H1 (cell line): ENCODE measurements at regions not wholly inside any gene's neighbourhood (a gene's known extent, or its start where the extent isn't known, plus 50 kb on each side); places are given as distances from the start of the nearest gene placed in this dataset.

Source experiments
- CTCF ChIA-PET: fragments of 300-600 bp; sonication (Branson Sonifier 250); formaldehyde crosslinking; loops from one replicate; lab custom pipeline; 2021; ENCODE audit not compliant: partially characterized antibody; lab: Charles Lee
- POLR2A ChIA-PET: fragments of 300-600 bp; sonication (Branson Sonifier 250); formaldehyde crosslinking; loops from one replicate; lab custom pipeline; 2021; ENCODE audit warnings: inconsistent platforms; ENCODE audit not compliant: partially characterized antibody; lab: Charles Lee
- DNase-seq, 2 experiments: peaks; one replicate each; pipeline versions ENCODE4 v3.0.0 to v3.0.0-alpha.2; 2010 to 2022; ENCODE audit warnings: low spot score in 2 of 2, low read depth in 1 of 2, mixed read lengths in 1 of 2
- FAIRE-seq: peaks from 2 replicates; lab custom pipeline; 2011; peaks lifted over from hg19 to GRCh38; lab: Jason Lieb, UNC
- H2AFZ ChIP-seq: 2 replicates; pipeline ENCODE4 v1.8.1; 2012; ENCODE audit warnings: low read length, inconsistent platforms
- H2AK5ac ChIP-seq: 2 replicates; pipeline ENCODE4 v1.6.1; 2013; ENCODE audit warnings: low read depth, low read length
- H2BK120ac ChIP-seq: replicated peaks from 2 replicates; pipeline ENCODE3; 2013; ENCODE audit warnings: low read depth, low read length, inconsistent platforms
- H2BK12ac ChIP-seq: 2 replicates; pipeline ENCODE4 v1.6.1; 2013; ENCODE audit warnings: low read depth, low read length
- H2BK15ac ChIP-seq: 2 replicates; pipeline ENCODE4 v1.6.1; 2013; ENCODE audit warnings: low read length
- H2BK20ac ChIP-seq: 2 replicates; pipeline ENCODE4 v1.6.1; 2013; ENCODE audit warnings: low read length
- H2BK5ac ChIP-seq: 2 replicates; pipeline ENCODE4 v1.6.1; 2013; ENCODE audit warnings: low read depth, low read length
- H3K14ac ChIP-seq: 2 replicates; pipeline ENCODE4 v1.6.1; 2013; ENCODE audit warnings: inconsistent platforms; ENCODE audit not compliant: insufficient read length
- H3K18ac ChIP-seq: 2 replicates; pipeline ENCODE4 v1.6.1; 2013; ENCODE audit warnings: low read length; ENCODE audit errors: extremely low read depth
- H3K23ac ChIP-seq: 2 replicates; pipeline ENCODE4 v1.6.1; 2013; ENCODE audit warnings: inconsistent platforms; ENCODE audit not compliant: insufficient read length
- H3K23me2 ChIP-seq: 2 replicates; pipeline ENCODE4 v1.6.1; 2013; ENCODE audit warnings: low read depth, low read length
- H3K27ac ChIP-seq: 2 replicates; pipeline ENCODE4 v1.6.1; 2011; ENCODE audit warnings: low read depth, low read length, inconsistent platforms
- H3K27me3 ChIP-seq, 4 experiments: replicated peaks in 1 of 4; 1 replicate in 1 of 4; 2 replicates in 3 of 4; pipeline versions ENCODE4 v1.6.1 to v1.8.1; 2011 to 2013; ENCODE audit warnings: low read length in 3 of 4, mild to moderate bottlenecking in 3 of 4, inconsistent platforms in 2 of 4, mixed read lengths in 2 of 4, moderate library complexity in 1 of 4; ENCODE audit not compliant: control insufficient read depth in 3 of 4, insufficient read depth in 3 of 4; ENCODE audit errors: extremely low read depth in 1 of 4
- H3K36me3 ChIP-seq, 4 experiments: 2 replicates each; pipeline versions ENCODE4 v1.6.1 to v1.8.1; 2011 to 2013; ENCODE audit warnings: mild to moderate bottlenecking in 4 of 4, low read length in 3 of 4, moderate library complexity in 2 of 4, control low read depth in 1 of 4, inconsistent platforms in 1 of 4; ENCODE audit not compliant: insufficient read depth in 4 of 4, control insufficient read depth in 2 of 4
- H3K4ac ChIP-seq: replicated peaks from 2 replicates; pipeline ENCODE3; 2013; ENCODE audit warnings: low read length, low read depth, mixed read lengths, inconsistent platforms; ENCODE audit not compliant: insufficient read length
- H3K4me1 ChIP-seq, 4 experiments: replicated peaks in 1 of 4; 1 replicate in 1 of 4; 2 replicates in 3 of 4; pipeline versions ENCODE4 v1.6.1 to v1.8.1; 2011 to 2013; ENCODE audit warnings: low read length in 3 of 4, inconsistent platforms in 2 of 4, mixed read lengths in 1 of 4; ENCODE audit not compliant: insufficient read depth in 4 of 4, control insufficient read depth in 3 of 4
- H3K4me2 ChIP-seq, 2 experiments: 2 replicates each; pipeline versions ENCODE4 v1.6.1 to v1.8.1; 2011 to 2013; ENCODE audit warnings: low read depth in 2 of 2, low read length in 2 of 2, control low read depth in 1 of 2, inconsistent platforms in 1 of 2, mild to moderate bottlenecking in 1 of 2; ENCODE audit not compliant: insufficient read depth in 1 of 2
- H3K4me3 ChIP-seq, 4 experiments: fragments of 200-600, 300-600 bp in 1 of 4; sonication (generic), shearing (Covaris generic), sonication (Bioruptor Twin) in 1 of 4; 2 replicates each; pipeline versions ENCODE4 v1.5.1 to v1.8.1; 2011 to 2016; ENCODE audit warnings: low read length in 4 of 4, low read depth in 3 of 4, control low read depth in 2 of 4, inconsistent platforms in 2 of 4, mild to moderate bottlenecking in 2 of 4, mixed read lengths in 1 of 4, moderate library complexity in 1 of 4; ENCODE audit not compliant: insufficient read depth in 2 of 4; ENCODE audit errors: extremely low read depth in 1 of 4
- H3K56ac ChIP-seq: replicated peaks from 2 replicates; pipeline ENCODE3; 2013; ENCODE audit warnings: low read depth, mild to moderate bottlenecking, mixed read lengths, low read length, inconsistent platforms; ENCODE audit not compliant: insufficient read length
- H3K79me1 ChIP-seq: 2 replicates; pipeline ENCODE4 v1.6.1; 2013; ENCODE audit warnings: low read depth, low read length, control low read depth
- H3K79me2 ChIP-seq, 2 experiments: 2 replicates each; pipeline versions ENCODE4 v1.6.1 to v1.8.1; 2012 to 2013; ENCODE audit warnings: low read length in 2 of 2, mild to moderate bottlenecking in 2 of 2, inconsistent platforms in 1 of 2; ENCODE audit not compliant: insufficient read depth in 2 of 2, control insufficient read depth in 1 of 2
- H3K9ac ChIP-seq, 4 experiments: replicated peaks in 1 of 4; 1 replicate in 1 of 4; 2 replicates in 3 of 4; pipeline versions ENCODE4 v1.6.1 to v1.8.1; 2011 to 2013; ENCODE audit warnings: low read depth in 3 of 4, low read length in 3 of 4, control low read depth in 2 of 4, mild to moderate bottlenecking in 2 of 4, moderate library complexity in 2 of 4, inconsistent platforms in 1 of 4; ENCODE audit errors: extremely low read depth in 1 of 4
- H3K9me3 ChIP-seq, 2 experiments: 2 replicates each; pipeline versions ENCODE4 v1.6.1 to v1.8.1; 2012 to 2013; ENCODE audit warnings: mild to moderate bottlenecking in 2 of 2, moderate library complexity in 2 of 2, control low read depth in 1 of 2, inconsistent platforms in 1 of 2, low read depth in 1 of 2, low read length in 1 of 2, mixed read lengths in 1 of 2; ENCODE audit not compliant: insufficient read depth in 2 of 2
- H4K20me1 ChIP-seq, 2 experiments: replicated peaks in 1 of 2; 2 replicates each; pipeline versions ENCODE3 to v1.8.1; 2011 to 2013; ENCODE audit warnings: inconsistent platforms in 2 of 2, low read length in 2 of 2, mild to moderate bottlenecking in 1 of 2; ENCODE audit not compliant: insufficient read depth in 2 of 2, control insufficient read depth in 1 of 2
- H4K5ac ChIP-seq: 2 replicates; pipeline ENCODE4 v1.6.1; 2013; ENCODE audit warnings: low read length, low read depth, mixed read lengths, inconsistent platforms; ENCODE audit not compliant: insufficient read length
- H4K8ac ChIP-seq: 2 replicates; pipeline ENCODE4 v1.8.0; 2013; ENCODE audit warnings: mild to moderate bottlenecking, moderate library complexity, low read length, inconsistent platforms; ENCODE audit not compliant: insufficient read depth; ENCODE audit errors: extremely low read depth
- H4K91ac ChIP-seq: replicated peaks from 2 replicates; pipeline ENCODE3; 2013; ENCODE audit warnings: low read length, mixed read lengths, inconsistent platforms; ENCODE audit not compliant: insufficient read length
- ASH2L ChIP-seq: fragments of 200-600, 300-600 bp; sonication (generic); IDR thresholded peaks from one replicate; pipeline ENCODE4 v1.7.1; 2017; ENCODE audit warnings: low read length
- CBX8 ChIP-seq: fragments of 300-800, 300-1000 bp; sonication (generic); IDR thresholded peaks from 2 replicates; pipeline ENCODE4 v1.7.1; 2016; ENCODE audit warnings: low read depth, low read length, borderline replicate concordance
- CTBP2 ChIP-seq: IDR thresholded peaks from 2 replicates; pipeline ENCODE4 v1.7.0; 2011; ENCODE audit warnings: borderline replicate concordance, mild to moderate bottlenecking, moderate library complexity, mixed read lengths, low read length; ENCODE audit not compliant: insufficient read depth, insufficient read length
- EGR1 ChIP-seq: IDR thresholded peaks from 2 replicates; pipeline ENCODE4 v1.6.1; 2011; ENCODE audit warnings: low read depth, low read length, borderline replicate concordance
- HDAC6 ChIP-seq: IDR thresholded peaks from one replicate; pipeline ENCODE4 v1.7.1; 2012; ENCODE audit warnings: low read depth, mild to moderate bottlenecking, inconsistent platforms, low read length, moderate library complexity
- KDM5A ChIP-seq: fragments of 200-600 bp; IDR thresholded peaks from 2 replicates; pipeline ENCODE4 v1.7.1; 2012; ENCODE audit warnings: mild to moderate bottlenecking, low read length, inconsistent platforms, mixed read lengths
- PHF8 ChIP-seq: fragments of 200-600 bp; sonication (generic); conservative IDR thresholded peaks from 2 replicates; pipeline ENCODE4 v1.7.1; 2012; ENCODE audit warnings: low read depth, mild to moderate bottlenecking, inconsistent platforms, low read length, moderate library complexity
- RFX5 ChIP-seq: IDR thresholded peaks from 2 replicates; pipeline ENCODE4 v1.6.1; 2011; ENCODE audit warnings: low read depth, low read length, improper control_type of control experiment, borderline replicate concordance
- TAF1 ChIP-seq: IDR thresholded peaks from 2 replicates; pipeline ENCODE4 v1.6.1; 2011; ENCODE audit warnings: mild to moderate bottlenecking, low read depth, low read length
- TBP ChIP-seq: IDR thresholded peaks from 2 replicates; pipeline ENCODE4 v1.6.1; 2011; ENCODE audit warnings: low read depth, low read length, improper control_type of control experiment
- YY1 ChIP-seq: IDR thresholded peaks from 2 replicates; pipeline ENCODE4 v1.6.1; 2011; ENCODE audit warnings: low read depth, mild to moderate bottlenecking, low read length
- WGBS, 2 experiments: shearing (Covaris generic) in 1 of 2; methylation state at CpG; one replicate each; pipeline versions ENCODE4 v1.1.6 to v1.1.7; 2013 to 2015; ENCODE audit warnings: low lambda C conversion rate in 2 of 2, mixed read lengths in 2 of 2, inconsistent platforms in 1 of 2, low coverage in 1 of 2, missing lambda C conversion rate in 1 of 2; ENCODE audit not compliant: insufficient replicate concordance in 2 of 2, insufficient coverage in 1 of 2, insufficient read length in 1 of 2; ENCODE audit errors: extremely low coverage in 1 of 2, missing lambda C conversion rate in 1 of 2; 5-methylcytosine and 5-hydroxymethylcytosine counted together
- TF ChIP-seq, protein P1 (sequence below), 3 experiments: IDR thresholded peaks; 1 replicate in 2 of 3; 2 replicates in 1 of 3; pipeline versions ENCODE4 v1.5.1 to v1.6.1; 2011; ENCODE audit warnings: low read length in 3 of 3, mild to moderate bottlenecking in 3 of 3, inconsistent platforms in 2 of 3, low read depth in 1 of 3, moderate library complexity in 1 of 3; ENCODE audit not compliant: insufficient read depth in 1 of 3; ENCODE audit errors: control extremely low read depth in 1 of 3

DNA sequence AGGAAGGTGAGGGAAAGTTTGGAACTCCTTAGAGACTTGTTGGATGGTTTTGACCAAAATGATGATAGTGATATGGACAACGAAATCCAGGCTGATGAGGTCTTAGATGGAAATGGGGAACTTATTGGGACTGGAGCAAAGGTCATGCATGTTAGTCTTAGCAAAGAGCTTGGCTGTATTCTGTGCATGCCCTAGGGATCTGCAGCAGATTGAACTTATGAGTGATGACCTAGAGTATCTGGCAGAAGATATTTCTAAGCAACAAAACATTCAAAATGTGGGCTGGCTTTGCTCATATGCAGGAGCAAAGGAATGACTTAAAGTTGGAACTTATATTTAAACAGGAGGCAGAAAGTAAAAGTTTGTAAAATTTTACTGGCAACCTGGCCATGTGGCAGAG lies 489.3 kb upstream of the DIPK2B start:
- WGBS, 2 experiments, result 100% methylated on average over 1 of the region's 1 CpG; no CpG with 5 or more reads in 1 of the 2 experiments
- no peak for FAIRE-seq
- TF ChIP-seq EGR1, result no peak
- no peak for TF ChIP-seq RFX5
- TF ChIP-seq CTBP2, result no peak
- no peak for TF ChIP-seq CBX8
- no peak for TF ChIP-seq HDAC6
- TF ChIP-seq, protein P1, sequence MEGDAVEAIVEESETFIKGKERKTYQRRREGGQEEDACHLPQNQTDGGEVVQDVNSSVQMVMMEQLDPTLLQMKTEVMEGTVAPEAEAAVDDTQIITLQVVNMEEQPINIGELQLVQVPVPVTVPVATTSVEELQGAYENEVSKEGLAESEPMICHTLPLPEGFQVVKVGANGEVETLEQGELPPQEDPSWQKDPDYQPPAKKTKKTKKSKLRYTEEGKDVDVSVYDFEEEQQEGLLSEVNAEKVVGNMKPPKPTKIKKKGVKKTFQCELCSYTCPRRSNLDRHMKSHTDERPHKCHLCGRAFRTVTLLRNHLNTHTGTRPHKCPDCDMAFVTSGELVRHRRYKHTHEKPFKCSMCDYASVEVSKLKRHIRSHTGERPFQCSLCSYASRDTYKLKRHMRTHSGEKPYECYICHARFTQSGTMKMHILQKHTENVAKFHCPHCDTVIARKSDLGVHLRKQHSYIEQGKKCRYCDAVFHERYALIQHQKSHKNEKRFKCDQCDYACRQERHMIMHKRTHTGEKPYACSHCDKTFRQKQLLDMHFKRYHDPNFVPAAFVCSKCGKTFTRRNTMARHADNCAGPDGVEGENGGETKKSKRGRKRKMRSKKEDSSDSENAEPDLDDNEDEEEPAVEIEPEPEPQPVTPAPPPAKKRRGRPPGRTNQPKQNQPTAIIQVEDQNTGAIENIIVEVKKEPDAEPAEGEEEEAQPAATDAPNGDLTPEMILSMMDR (IDR thresholded peaks at IDR 0.05; ENCODE audit: control extremely low read depth in 1 of 3, insufficient read depth in 1 of 3, low read depth in 1 of 3, low read length in 3 of 3), result no peak
- no peak for TF ChIP-seq TAF1
- no peak for TF ChIP-seq PHF8
- no peak for TF ChIP-seq TBP
- no peak for TF ChIP-seq KDM5A
- no peak for TF ChIP-seq YY1
- TF ChIP-seq ASH2L, result no peak

More for the DNA sequence above, 489.3 kb upstream of the DIPK2B start:
- no peaks in the 10 kb centered on the region for H3K9me3 ChIP-seq
- H4K5ac ChIP-seq, result no peak overlapping the region
- H4K20me1 ChIP-seq, result no peaks in the 10 kb centered on the region
- H3K18ac ChIP-seq, result no peak overlapping the region
- H3K27me3 ChIP-seq, result no peaks in the 10 kb centered on the region
- H2AK5ac ChIP-seq, result no peak overlapping the region
- POLR2A ChIA-PET, result no interaction called here
- H2BK5ac ChIP-seq, result no peak overlapping the region
- H2BK15ac ChIP-seq, result no peak overlapping the region
- H3K23ac ChIP-seq, result no peak overlapping the region
- CTCF ChIA-PET, result no interaction called here
- H3K14ac ChIP-seq, result no peak overlapping the region
- DNase-seq, result no peak
- no peak overlapping the region for H3K9ac ChIP-seq
- H3K79me2 ChIP-seq, result no peaks in the 10 kb centered on the region
- no peaks in the 10 kb centered on the region for H3K4me1 ChIP-seq
- no peaks in the 10 kb centered on the region for H3K36me3 ChIP-seq
- no peak overlapping the region for H3K56ac ChIP-seq
- H2BK120ac ChIP-seq, result no peak overlapping the region
- no peak overlapping the region for H3K4me2 ChIP-seq
- H3K23me2 ChIP-seq, result no peaks in the 10 kb centered on the region
- no peak overlapping the region for H3K4ac ChIP-seq
- H4K91ac ChIP-seq, result no peak overlapping the region
- H2BK12ac ChIP-seq, result no peak overlapping the region
- no peaks in the 10 kb centered on the region for H3K79me1 ChIP-seq
- no peak overlapping the region for H4K8ac ChIP-seq
- H2AFZ ChIP-seq, result no peak overlapping the region
- H3K27ac ChIP-seq, result no peak overlapping the region
- H3K4me3 ChIP-seq, result no peak overlapping the region
- no peak overlapping the region for H2BK20ac ChIP-seq
